ENCODE measurements at regions not wholly inside any gene's neighbourhood (a gene's known extent, or its start where the extent isn't known, plus 50 kb on each side); places are given as distances from the start of the nearest gene placed in this dataset.

- TF ChIP-seq, protein P1, sequence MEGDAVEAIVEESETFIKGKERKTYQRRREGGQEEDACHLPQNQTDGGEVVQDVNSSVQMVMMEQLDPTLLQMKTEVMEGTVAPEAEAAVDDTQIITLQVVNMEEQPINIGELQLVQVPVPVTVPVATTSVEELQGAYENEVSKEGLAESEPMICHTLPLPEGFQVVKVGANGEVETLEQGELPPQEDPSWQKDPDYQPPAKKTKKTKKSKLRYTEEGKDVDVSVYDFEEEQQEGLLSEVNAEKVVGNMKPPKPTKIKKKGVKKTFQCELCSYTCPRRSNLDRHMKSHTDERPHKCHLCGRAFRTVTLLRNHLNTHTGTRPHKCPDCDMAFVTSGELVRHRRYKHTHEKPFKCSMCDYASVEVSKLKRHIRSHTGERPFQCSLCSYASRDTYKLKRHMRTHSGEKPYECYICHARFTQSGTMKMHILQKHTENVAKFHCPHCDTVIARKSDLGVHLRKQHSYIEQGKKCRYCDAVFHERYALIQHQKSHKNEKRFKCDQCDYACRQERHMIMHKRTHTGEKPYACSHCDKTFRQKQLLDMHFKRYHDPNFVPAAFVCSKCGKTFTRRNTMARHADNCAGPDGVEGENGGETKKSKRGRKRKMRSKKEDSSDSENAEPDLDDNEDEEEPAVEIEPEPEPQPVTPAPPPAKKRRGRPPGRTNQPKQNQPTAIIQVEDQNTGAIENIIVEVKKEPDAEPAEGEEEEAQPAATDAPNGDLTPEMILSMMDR (conservative IDR thresholded peaks at IDR 0.05) = no peak
- no peak for TF ChIP-seq ZFX (IDR thresholded peaks at IDR 0.05)
These were observed 183.3 kb upstream of the PCSK5 start for GRCh38 chr9:75707191-75707590.
